GM18907 (cell line): ENCODE measurements at regions not wholly inside any gene's neighbourhood (a gene's known extent, or its start where the extent isn't known, plus 50 kb on each side); places are given as distances from the start of the nearest gene placed in this dataset.
"Not testable (repeated sequence)": the region's sequence is repeated elsewhere in the genome, so short reads cannot be mapped to it uniquely, and the experiment has no call there.

ENCODE experiments used
- ATAC-seq: cut with Tn5 transposase; IDR thresholded peaks from one replicate; pipeline ENCODE4 v1.9.1; 2021; ENCODE audit warnings: mild to moderate bottlenecking, moderate library complexity; ENCODE audit not compliant: unreplicated experiment

- no peak for ATAC-seq
Measured at GRCh38 chr1:55536545-55536865, 321.3 kb upstream of the USP24 start.

DNA sequence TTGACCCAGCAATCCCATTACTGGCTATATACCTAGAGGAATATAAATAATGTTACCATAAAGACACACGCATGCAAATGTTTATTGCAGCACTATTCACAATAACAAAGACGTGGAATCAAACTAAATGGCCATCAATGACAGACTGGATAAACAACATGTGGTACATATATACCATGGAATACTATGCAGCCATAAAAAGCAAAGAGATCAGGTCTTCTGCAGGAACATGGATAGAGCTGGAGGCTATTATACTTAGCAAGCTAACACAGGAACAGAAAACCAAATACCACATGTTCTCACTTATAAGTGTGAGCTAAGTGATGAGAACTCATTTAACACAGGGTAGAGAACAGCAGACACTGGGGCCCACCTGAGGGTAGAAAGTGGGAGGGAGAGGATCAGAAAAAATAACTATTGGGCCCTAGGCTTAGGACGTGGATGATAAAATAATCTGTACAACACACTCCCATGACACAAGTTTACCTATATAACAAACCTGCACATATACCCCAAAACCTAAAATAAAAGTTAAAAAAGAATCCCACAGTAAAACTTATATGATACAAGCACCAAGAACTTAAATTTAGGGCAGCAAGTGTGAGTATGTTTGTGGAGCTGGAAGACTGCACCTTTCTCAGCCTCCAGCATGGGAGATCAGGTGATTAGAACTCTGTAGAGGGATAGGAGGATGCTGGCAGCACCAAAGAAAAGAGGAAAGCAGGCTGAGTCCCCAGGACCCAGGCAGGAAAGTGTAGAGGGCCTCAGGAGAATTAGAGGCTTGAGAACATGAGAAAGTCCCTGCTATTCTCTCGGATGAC, 320.8 kb upstream of the USP24 start:
- ATAC-seq, result no peak

GRCh38 chr1:55534565-55535121, 319.5 kb upstream of the USP24 start:
- ATAC-seq, result no peak

DNA sequence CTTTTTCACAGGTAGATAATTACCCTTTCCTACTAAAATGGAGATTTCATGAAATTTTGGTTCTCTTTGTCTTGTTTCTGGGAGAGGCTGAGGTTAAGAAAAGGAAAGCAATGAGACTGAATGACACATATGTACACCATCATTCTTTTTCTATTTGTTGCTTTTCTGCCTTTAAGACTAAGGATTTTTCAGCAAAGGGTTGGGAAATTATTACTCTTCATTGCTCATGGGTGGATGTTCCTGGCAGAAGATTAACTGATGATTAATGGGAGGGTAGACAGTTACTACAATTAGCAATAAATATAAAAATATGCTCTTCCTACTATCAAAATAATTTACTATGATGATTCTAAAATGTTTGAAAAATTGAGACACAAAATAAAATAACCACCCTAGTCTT, 316.5 kb upstream of the USP24 start:
- ATAC-seq, result no peak

DNA sequence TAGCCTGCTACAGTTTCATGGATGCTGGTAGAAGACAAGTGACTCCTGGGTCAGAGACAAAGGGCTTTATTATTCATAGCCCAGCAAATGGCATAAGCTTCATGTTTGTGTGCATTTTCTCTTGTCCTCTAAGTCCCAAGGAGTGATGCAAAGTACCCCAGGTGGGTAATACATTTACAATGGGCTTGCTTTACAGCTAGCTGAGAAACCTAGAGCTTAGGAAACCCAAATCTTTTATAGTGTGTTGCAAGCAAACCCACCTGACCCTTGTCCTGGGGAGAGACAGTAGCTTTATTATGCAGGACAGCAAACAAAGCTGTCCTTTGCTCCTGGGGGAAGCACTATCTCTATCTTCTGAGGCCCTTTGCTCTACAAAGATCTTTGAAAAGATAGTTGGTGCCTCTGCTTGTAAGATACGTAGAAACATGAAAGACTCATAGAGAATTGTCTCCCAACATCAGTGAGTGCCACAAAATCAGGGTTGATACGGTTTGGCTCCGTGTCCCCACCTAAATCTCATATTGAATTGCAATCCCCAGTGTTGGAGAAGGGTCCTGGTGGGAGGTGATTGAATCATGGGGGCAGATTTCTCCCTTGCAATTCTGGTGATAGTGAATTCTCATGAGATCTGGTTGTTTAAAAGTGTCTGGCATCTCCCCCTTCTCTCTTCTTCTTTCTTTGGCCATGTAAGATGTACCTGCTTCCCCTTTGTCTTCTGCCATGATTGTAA, 315.8 kb upstream of the USP24 start:
- ATAC-seq, result no peak

DNA sequence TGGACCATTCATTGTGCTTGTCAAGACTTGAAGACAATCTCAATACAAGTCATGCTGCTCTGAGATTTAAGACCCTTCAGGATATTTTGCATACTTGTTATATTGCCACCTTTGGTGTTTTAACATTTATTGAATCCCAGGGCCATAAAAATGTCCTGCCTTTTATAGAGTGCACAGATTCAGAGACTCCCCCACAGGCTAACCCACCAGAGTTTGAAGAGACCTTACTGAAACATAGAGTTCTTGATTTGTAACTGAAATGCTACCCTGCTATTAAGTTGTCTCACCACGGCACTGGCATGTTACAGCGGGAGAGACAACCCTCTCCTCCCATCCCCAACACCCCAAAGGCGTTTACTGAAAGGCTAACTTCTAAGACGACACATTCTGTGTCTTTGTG, 313.9 kb upstream of the USP24 start:
- ATAC-seq, result no peak

GRCh38 chr1:55527831-55528230, 312.7 kb upstream of the USP24 start:
- ATAC-seq, result no peak

DNA sequence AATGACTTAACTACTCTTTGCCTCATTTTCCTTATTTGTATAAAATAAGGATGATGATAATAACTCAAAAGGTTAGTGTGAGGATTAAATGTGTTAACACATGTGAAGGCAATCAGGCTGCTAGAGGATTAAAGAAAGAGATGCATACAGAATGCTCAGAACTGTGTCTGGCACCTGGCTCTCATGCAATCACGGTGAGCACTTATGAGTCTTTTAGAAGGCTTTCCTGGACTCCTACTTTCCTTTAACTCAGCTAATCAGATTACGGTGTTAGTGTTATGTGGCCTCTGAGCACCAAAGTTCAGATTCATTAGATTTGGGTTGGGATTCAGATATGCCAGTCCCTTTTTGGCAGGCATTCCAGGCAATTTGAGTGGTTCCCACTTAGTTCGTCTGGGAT, 311.6 kb upstream of the USP24 start:
- ATAC-seq, result no peak

DNA sequence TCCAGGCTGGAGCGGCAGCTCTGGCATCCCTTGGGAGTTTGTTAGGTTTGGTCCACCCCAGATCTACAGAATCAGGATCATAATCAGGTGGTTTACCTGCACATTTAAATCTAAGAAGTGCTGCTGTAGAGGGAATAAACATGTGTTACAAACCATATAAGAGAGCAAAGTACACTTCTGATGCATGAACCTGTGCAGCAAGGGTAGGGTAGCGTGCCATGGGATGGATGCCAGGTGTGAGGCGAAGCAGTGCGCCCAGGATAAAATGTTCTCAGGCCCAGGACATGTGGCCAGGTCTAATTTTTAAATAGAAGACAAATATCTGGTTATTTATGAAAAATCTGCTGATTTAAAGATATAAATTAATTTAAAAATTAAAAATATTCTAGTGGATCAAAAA, 308.8 kb upstream of the USP24 start:
- ATAC-seq, result no peak

- ATAC-seq, result no peak
Measured at GRCh38 chr1:55522982-55523381, 307.8 kb upstream of the USP24 start.

DNA sequence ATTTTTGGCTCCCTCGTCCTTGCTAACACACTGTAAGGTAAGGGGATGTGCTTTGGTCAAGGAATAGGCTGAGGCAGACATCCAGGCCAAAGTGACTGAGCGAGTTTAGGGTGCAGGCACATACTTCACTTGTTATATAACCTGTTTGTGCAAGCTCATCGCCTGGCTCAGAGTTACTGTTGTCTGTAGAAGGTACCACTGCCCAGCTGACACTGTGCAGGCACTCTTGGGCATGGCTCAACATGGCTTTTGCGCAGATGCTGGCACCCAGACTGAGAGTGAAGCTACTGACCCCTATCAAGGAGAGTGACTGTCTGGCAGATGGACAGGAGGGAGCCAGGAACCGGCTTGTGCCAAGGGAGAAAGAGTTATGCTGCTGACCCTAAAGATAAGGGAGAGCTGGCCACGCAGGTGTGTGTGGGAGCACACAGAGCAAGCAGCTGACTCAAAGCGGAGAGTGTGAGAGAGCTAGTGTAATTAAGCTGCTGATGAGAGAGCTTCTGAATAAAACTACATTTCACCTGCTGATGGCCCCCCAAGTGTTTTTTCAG, 307.3 kb upstream of the USP24 start:
- ATAC-seq, result no peak

GRCh38 chr1:55520861-55521260, 305.7 kb upstream of the USP24 start:
- no peak for ATAC-seq

- ATAC-seq, result no peak
Measured at GRCh38 chr1:55519937-55520683, 304.9 kb upstream of the USP24 start.

- no peak for ATAC-seq
Measured at GRCh38 chr1:55519276-55519675, 304.1 kb upstream of the USP24 start.

DNA sequence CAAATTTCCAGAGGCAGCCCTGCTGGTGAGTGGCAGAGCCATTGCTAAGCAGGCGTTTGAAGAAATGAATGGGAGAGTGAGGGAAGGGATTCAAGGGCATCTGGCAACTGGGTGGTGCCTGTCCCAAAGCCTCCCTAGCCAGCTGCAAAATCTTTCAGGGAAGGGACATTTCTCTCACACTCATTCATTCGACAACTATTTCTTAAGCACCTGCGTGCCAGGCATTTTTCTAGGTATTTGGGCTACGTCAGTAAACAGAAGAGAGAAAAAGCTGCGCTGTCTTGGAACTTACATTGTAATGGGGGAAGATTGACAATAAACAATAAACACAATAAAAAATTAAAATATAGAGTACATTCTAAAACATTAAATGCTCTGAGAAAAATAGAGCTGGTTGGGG, 301.9 kb upstream of the USP24 start:
- ATAC-seq, result no peak

DNA sequence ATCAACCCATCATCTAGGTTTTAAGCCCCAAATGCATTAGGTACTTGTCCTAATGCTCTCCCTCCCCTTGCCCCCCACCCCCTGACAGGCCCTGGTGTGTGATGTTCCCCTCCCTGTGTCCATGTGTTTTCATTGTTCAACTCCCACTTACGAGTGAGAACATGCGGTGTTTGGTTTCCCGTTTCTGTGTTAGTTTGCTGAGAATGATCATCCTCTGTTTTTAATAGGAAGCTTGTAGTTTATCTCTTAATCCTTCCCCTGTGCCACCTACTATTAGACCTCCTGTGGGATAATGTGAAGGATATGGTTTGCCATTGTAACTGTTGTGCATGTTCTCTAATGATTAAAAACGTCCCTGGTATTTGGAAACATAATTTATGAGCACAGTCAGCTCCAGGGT, 299.4 kb upstream of the USP24 start:
- ATAC-seq, result not testable (repeated sequence)

- ATAC-seq, result no peak
Measured at GRCh38 chr1:55512466-55512865, 297.3 kb upstream of the USP24 start.

DNA sequence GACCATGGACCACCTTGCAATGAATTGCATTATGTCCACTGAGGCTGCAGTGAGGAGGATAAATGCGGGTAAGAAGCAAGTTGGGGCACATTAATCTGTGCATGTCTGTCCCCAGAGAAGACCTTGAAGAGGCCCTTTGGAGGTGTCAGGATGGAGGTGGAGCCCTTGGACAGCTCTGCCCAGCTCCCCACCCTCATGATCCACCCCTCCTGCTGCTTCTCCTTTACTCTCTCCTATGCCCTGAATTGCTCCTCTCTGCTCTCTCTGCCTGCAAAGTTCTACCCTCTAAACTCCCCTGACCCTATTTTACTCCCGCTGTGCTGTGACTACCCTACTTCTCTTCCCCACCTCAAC, 292.4 kb upstream of the USP24 start:
- ATAC-seq, result no peak

DNA sequence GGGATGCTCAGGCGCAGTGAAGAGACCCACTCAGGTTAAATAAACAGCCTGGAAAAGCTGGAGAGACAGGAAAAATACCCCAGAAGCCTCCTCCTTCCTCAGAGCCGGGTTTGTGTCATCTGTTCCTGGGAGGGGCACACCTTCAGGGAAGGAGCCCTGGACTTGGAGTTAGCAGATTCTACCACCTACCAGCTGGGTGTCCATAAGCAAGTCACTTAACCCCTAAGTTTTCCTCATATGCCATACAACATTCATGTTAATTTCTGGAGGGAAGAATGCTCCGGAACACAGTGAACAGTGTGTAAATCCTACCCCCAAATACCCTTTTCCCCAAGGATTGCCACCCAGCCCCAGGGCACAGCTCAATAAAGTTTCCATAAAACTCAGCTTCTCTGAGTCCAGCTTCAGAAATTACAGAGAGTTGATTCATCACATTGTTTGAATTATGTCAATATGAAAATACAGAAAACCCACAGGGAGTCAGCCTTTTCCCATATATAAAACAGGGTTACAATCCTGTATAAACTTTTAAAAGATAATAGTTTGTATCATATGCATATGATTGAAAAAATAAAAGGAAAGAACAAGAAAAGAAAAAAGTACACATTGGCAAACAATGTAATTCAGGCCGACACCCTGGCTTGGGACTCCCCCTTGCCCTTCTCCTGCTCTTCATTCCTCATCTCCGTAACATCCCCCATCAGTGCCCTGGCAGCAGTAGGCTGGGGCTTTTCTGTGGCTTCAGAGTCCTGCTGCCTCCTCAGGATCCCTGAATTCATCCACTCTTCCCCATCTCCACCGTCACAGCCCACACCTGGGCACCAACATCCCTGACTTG, 291.8 kb upstream of the USP24 start:
- no peak for ATAC-seq

GRCh38 chr1:55505326-55505725, 290.2 kb upstream of the USP24 start:
- no peak for ATAC-seq
